HUES48 (cell line): ENCODE measurements at regions not wholly inside any gene's neighbourhood (a gene's known extent, or its start where the extent isn't known, plus 50 kb on each side); places are given as distances from the start of the nearest gene placed in this dataset.

ENCODE experiments used
- H3K27ac ChIP-seq: one replicate; pipeline ENCODE4 v1.7.0; 2013; ENCODE audit warnings: low read depth, low read length, inconsistent platforms
- H3K27me3 ChIP-seq: 2 replicates; pipeline ENCODE4 v1.6.1; 2013; ENCODE audit warnings: mild to moderate bottlenecking, low read length; ENCODE audit not compliant: control insufficient read depth, insufficient read depth
- H3K36me3 ChIP-seq: 2 replicates; pipeline ENCODE4 v1.6.1; 2013; ENCODE audit warnings: low read length; ENCODE audit not compliant: control insufficient read depth, insufficient read depth
- H3K4me1 ChIP-seq: 2 replicates; pipeline ENCODE4 v1.6.1; 2013; ENCODE audit warnings: mild to moderate bottlenecking, low read length; ENCODE audit not compliant: control insufficient read depth, insufficient read depth
- H3K4me3 ChIP-seq: 2 replicates; pipeline ENCODE4 v1.5.1; 2013; ENCODE audit warnings: mild to moderate bottlenecking, low read depth, low read length
- H3K9ac ChIP-seq: 2 replicates; pipeline ENCODE4 v1.6.1; 2013; ENCODE audit warnings: mild to moderate bottlenecking, low read depth, low read length, moderate library complexity
- H3K9me3 ChIP-seq: 2 replicates; pipeline ENCODE4 v1.6.1; 2013; ENCODE audit warnings: low read length; ENCODE audit not compliant: control insufficient read depth, insufficient read depth

GRCh38 chr6:141675957-141676356, 456.8 kb upstream of the GJE1 start:
- Histone ChIP-seq H3K4me3 (no peak overlapping the region), H3K9ac (no peak overlapping the region), H3K9me3 (no peaks in the 10 kb centered on the region), H3K27ac (no peak overlapping the region), H3K27me3 (no peaks in the 10 kb centered on the region), H3K4me1 (no peaks in the 10 kb centered on the region), H3K36me3 (no peaks in the 10 kb centered on the region)

GRCh38 chr6:141669141-141669540, 463.6 kb upstream of the GJE1 start:
- Histone ChIP-seq H3K36me3 (no peaks in the 10 kb centered on the region), H3K27me3 (no peaks in the 10 kb centered on the region), H3K4me3 (no peak overlapping the region), H3K4me1 (no peaks in the 10 kb centered on the region), H3K9ac (no peak overlapping the region), H3K27ac (no peak overlapping the region), H3K9me3 (no peaks in the 10 kb centered on the region)

GRCh38 chr6:141667580-141668309, 465.0 kb upstream of the GJE1 start:
- Histone ChIP-seq H3K4me3 (no peak overlapping the region), H3K36me3 (no peaks in the 10 kb centered on the region), H3K4me1 (no peaks in the 10 kb centered on the region), H3K27ac (no peak overlapping the region), H3K9me3 (no peaks in the 10 kb centered on the region), H3K9ac (no peak overlapping the region), H3K27me3 (no peaks in the 10 kb centered on the region)

GRCh38 chr6:141666187-141666586, 466.5 kb upstream of the GJE1 start:
- Histone ChIP-seq H3K9ac (no peak overlapping the region), H3K4me3 (no peak overlapping the region), H3K36me3 (no peaks in the 10 kb centered on the region), H3K27me3 (no peaks in the 10 kb centered on the region), H3K4me1 (no peaks in the 10 kb centered on the region), H3K9me3 (no peaks in the 10 kb centered on the region), H3K27ac (no peak overlapping the region)

- no peak overlapping the region for H3K4me3 ChIP-seq
- H3K9ac ChIP-seq: no peak overlapping the region
- H3K36me3 ChIP-seq: no peaks in the 10 kb centered on the region
- H3K27ac ChIP-seq: no peak overlapping the region
- no peaks in the 10 kb centered on the region for H3K4me1 ChIP-seq
- H3K9me3 ChIP-seq: no peaks in the 10 kb centered on the region
- no peaks in the 10 kb centered on the region for H3K27me3 ChIP-seq
Observed at GRCh38 chr6:141664744-141665143, 468.0 kb upstream of the GJE1 start.

- H3K36me3 ChIP-seq: no peaks in the 10 kb centered on the region
- H3K9me3 ChIP-seq: no peaks in the 10 kb centered on the region; the same call in 1 of the 2 replicates
- H3K27ac ChIP-seq: no peak overlapping the region
- no peak overlapping the region for H3K9ac ChIP-seq
- H3K4me1 ChIP-seq: no peaks in the 10 kb centered on the region
- no peak overlapping the region for H3K4me3 ChIP-seq
- H3K27me3 ChIP-seq: no peaks in the 10 kb centered on the region
Observed at GRCh38 chr6:141659582-141659981, 473.1 kb upstream of the GJE1 start.

- H3K4me1 ChIP-seq: no peaks in the 10 kb centered on the region
- H3K36me3 ChIP-seq: no peaks in the 10 kb centered on the region
- H3K9ac ChIP-seq: no peak overlapping the region
- H3K4me3 ChIP-seq: no peak overlapping the region
- H3K27ac ChIP-seq: no peak overlapping the region
- no peaks in the 10 kb centered on the region; the same call in 1 of the 2 replicates for H3K9me3 ChIP-seq
- no peaks in the 10 kb centered on the region for H3K27me3 ChIP-seq
Observed at GRCh38 chr6:141658696-141659095, 474.0 kb upstream of the GJE1 start.

- Histone ChIP-seq H3K27me3 (no peaks in the 10 kb centered on the region), H3K9ac (no peak overlapping the region), H3K4me1 (no peaks in the 10 kb centered on the region), H3K9me3 (no peaks in the 10 kb centered on the region; the same call in 1 of the 2 replicates), H3K27ac (no peak overlapping the region), H3K36me3 (no peaks in the 10 kb centered on the region), H3K4me3 (no peak overlapping the region)
Observed at GRCh38 chr6:141657812-141658211, 474.9 kb upstream of the GJE1 start.

- H3K9ac ChIP-seq: no peak overlapping the region
- no peaks in the 10 kb centered on the region; the same call in 1 of the 2 replicates for H3K9me3 ChIP-seq
- H3K27me3 ChIP-seq: no peaks in the 10 kb centered on the region
- H3K27ac ChIP-seq: no peak overlapping the region
- H3K36me3 ChIP-seq: no peaks in the 10 kb centered on the region
- no peak overlapping the region for H3K4me3 ChIP-seq
- no peaks in the 10 kb centered on the region for H3K4me1 ChIP-seq
Observed at GRCh38 chr6:141653590-141653989, 479.1 kb upstream of the GJE1 start.

GRCh38 chr6:141641951-141642350, 490.8 kb upstream of the GJE1 start:
- Histone ChIP-seq H3K4me1 (no peaks in the 10 kb centered on the region), H3K27ac (no peak overlapping the region), H3K4me3 (no peak overlapping the region), H3K36me3 (no peaks in the 10 kb centered on the region), H3K9me3 (peaks cover 4% of the 10 kb centered on the region; the same call in 1 of the 2 replicates), H3K9ac (no peak overlapping the region), H3K27me3 (no peaks in the 10 kb centered on the region)

GRCh38 chr6:141641406-141641805, 491.3 kb upstream of the GJE1 start:
- H3K36me3 ChIP-seq: no peaks in the 10 kb centered on the region
- no peak overlapping the region for H3K9ac ChIP-seq
- no peak overlapping the region for H3K27ac ChIP-seq
- H3K9me3 ChIP-seq: 0 out of 2 replicates have a peak, but pooled peaks cover under 1% of the 10 kb centered on the region
- no peaks in the 10 kb centered on the region for H3K4me1 ChIP-seq
- H3K4me3 ChIP-seq: no peak overlapping the region
- no peaks in the 10 kb centered on the region for H3K27me3 ChIP-seq
